ENCODE measurements at regions not wholly inside any gene's neighbourhood (a gene's known extent, or its start where the extent isn't known, plus 50 kb on each side); places are given as distances from the start of the nearest gene placed in this dataset.

DNA sequence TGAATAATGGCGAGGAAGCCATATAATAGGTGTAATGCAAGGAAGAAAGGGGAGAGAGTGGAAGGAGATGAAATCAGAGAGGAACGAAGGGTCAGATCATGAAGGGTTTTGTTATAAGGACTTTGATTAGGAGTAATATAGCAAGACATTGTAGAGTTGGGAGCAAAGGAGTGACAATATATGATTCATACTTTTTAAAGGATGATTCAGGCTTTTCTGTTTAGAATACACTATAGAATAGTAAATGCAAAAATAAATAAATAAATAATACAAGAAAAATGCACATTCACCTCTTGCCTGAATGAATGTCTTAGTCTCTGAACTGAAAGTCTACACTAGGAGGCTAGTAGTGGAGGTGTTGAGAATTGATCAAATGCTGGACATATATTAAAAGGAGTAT lies 1524.4 kb upstream of the AGA start:
- Mint-ChIP-seq H3K27ac (no peak overlapping the region), H3K36me3 (ENCODE audit: low read depth) (no peaks in the 10 kb centered on the region), H3K9me3 (peaks cover 24% of the 10 kb centered on the region), H3K4me3 (ENCODE audit: low read depth) (no peak overlapping the region), H3K27me3 (ENCODE audit: low read depth) (no peaks in the 10 kb centered on the region), H3K4me1 (ENCODE audit: low read depth) (no peaks in the 10 kb centered on the region)
- intact Hi-C loops (cut with micrococcal nuclease) = no loop called here
- no peak for DNase-seq (ENCODE audit: low spot score)

DNA sequence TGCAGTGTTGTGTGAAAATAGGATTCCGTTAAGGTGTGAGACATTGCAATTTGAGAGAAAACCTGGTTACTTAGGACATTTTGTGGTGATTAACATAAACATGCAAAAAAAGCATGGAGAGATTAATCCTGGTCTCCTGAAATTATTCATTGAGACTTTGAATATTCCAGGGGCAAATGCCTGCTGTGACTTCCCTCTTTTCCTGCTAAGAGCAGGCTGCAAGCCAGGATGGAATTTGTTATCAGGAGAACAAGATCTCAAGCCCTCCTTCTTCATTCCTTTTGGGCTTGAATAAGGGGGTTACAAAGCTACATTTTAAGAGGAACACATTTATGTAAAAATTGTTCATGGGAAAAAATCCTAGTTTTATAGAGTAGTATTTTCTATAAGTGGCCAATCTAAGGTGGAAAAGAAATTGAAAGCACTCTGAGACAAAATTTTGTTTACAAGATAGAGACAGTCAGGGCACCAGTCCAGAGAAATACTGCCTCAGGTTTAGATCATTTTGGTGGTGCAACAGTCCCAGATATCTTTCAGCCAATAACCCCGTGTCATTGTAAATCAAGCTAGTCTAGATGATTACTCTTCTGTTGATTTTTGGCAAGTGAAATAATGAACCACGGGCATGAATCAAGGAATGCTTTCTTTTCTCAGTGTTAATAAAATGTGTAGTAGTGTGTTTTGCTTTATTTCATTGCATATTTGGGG lies 1528.3 kb upstream of the AGA start:
- intact Hi-C loops (cut with micrococcal nuclease) = no loop called here
- no peak overlapping the region for H3K4me3 Mint-ChIP-seq (ENCODE audit: low read depth)
- H3K27ac Mint-ChIP-seq = no peak overlapping the region
- H3K27me3 Mint-ChIP-seq (ENCODE audit: low read depth) = no peaks in the 10 kb centered on the region
- DNase-seq (ENCODE audit: low spot score) = no peak
- H3K4me1 Mint-ChIP-seq (ENCODE audit: low read depth) = no peaks in the 10 kb centered on the region
- no peaks in the 10 kb centered on the region for H3K36me3 Mint-ChIP-seq (ENCODE audit: low read depth)
- H3K9me3 Mint-ChIP-seq = peaks cover 18% of the 10 kb centered on the region

DNA sequence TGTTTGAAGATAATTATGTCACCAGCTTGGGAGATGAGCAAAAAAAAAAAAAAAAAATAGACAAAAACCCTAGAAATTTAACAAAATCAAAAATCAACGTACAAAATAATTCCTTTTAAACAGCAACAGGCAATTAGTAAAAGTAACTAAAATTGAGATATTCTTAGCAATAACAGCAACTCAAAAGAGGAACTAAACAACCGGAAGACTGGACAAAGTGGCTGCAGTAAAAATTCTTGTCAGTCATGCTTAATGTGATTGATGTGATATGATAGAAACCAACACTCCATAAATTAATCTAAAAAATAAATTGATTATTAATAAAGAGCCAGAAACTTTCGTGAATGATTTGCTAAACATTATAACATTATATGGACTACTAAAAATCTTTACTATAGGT lies 1534.6 kb upstream of the AGA start:
- no peak overlapping the region for H3K4me3 Mint-ChIP-seq (ENCODE audit: low read depth)
- no peaks in the 10 kb centered on the region for H3K27me3 Mint-ChIP-seq (ENCODE audit: low read depth)
- no peaks in the 10 kb centered on the region for H3K9me3 Mint-ChIP-seq
- no peak overlapping the region for H3K27ac Mint-ChIP-seq
- DNase-seq (ENCODE audit: low spot score) = no peak
- no peaks in the 10 kb centered on the region for H3K4me1 Mint-ChIP-seq (ENCODE audit: low read depth)
- intact Hi-C loops (cut with micrococcal nuclease) = no loop called here
- H3K36me3 Mint-ChIP-seq (ENCODE audit: low read depth) = no peaks in the 10 kb centered on the region

- Mint-ChIP-seq H3K27me3 (ENCODE audit: low read depth) (no peaks in the 10 kb centered on the region), H3K4me1 (ENCODE audit: low read depth) (no peaks in the 10 kb centered on the region), H3K27ac (no peak overlapping the region), H3K36me3 (ENCODE audit: low read depth) (no peaks in the 10 kb centered on the region), H3K4me3 (ENCODE audit: low read depth) (no peak overlapping the region), H3K9me3 (peaks cover 21% of the 10 kb centered on the region)
- DNase-seq (ENCODE audit: low spot score) = no peak
- intact Hi-C loops (cut with micrococcal nuclease) = no loop called here
These were observed 1551.1 kb upstream of the AGA start for GRCh38 chr4:178993306-178993705.

DNA sequence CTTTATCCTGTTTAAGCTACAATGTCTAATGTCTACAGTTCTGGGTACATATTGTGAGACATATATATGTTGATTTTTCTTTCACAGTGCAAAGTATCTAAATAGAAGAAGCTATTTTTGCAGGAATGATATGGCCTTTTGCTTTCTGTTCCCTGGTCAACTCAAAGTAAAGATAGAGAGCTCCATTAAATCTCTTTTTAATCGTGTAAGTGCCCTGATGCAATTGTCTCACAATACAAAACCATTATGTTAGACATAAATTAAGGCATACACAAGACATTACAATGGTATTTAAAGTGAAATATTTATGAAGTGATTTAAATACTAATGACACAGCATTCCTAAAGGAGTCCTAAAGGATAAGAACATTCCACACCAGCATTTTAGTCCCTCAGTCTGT lies 1559.7 kb upstream of the AGA start:
- DNase-seq (ENCODE audit: low spot score) = no peak
- Mint-ChIP-seq H3K36me3 (ENCODE audit: low read depth) (no peaks in the 10 kb centered on the region), H3K4me3 (ENCODE audit: low read depth) (no peak overlapping the region), H3K27me3 (ENCODE audit: low read depth) (no peaks in the 10 kb centered on the region), H3K27ac (no peak overlapping the region), H3K4me1 (ENCODE audit: low read depth) (no peaks in the 10 kb centered on the region), H3K9me3 (peaks cover 3% of the 10 kb centered on the region)
- intact Hi-C loops (cut with micrococcal nuclease) = no loop called here

- Mint-ChIP-seq H3K36me3 (ENCODE audit: low read depth) (no peaks in the 10 kb centered on the region), H3K9me3 (peaks cover 15% of the 10 kb centered on the region), H3K27ac (no peak overlapping the region), H3K4me3 (ENCODE audit: low read depth) (no peak overlapping the region), H3K27me3 (ENCODE audit: low read depth) (no peaks in the 10 kb centered on the region), H3K4me1 (ENCODE audit: low read depth) (no peaks in the 10 kb centered on the region)
- intact Hi-C loops (cut with micrococcal nuclease) = no loop called here
- DNase-seq (ENCODE audit: low spot score) = no peak
These were observed 1565.5 kb upstream of the AGA start for GRCh38 chr4:179007755-179008154.

- Mint-ChIP-seq H3K4me3 (ENCODE audit: low read depth) (no peak overlapping the region), H3K9me3 (peaks cover 44% of the 10 kb centered on the region), H3K36me3 (ENCODE audit: low read depth) (no peaks in the 10 kb centered on the region), H3K27ac (no peak overlapping the region), H3K27me3 (ENCODE audit: low read depth) (no peaks in the 10 kb centered on the region), H3K4me1 (ENCODE audit: low read depth) (no peaks in the 10 kb centered on the region)
- intact Hi-C loops (cut with micrococcal nuclease) = no loop called here
- DNase-seq (ENCODE audit: low spot score) = no peak
These were observed 1575.3 kb upstream of the AGA start for GRCh38 chr4:179017581-179017980.

GRCh38 chr4:179027569-179027968 lies 1585.3 kb upstream of the AGA start:
- Mint-ChIP-seq H3K9me3 (peaks cover 40% of the 10 kb centered on the region), H3K36me3 (ENCODE audit: low read depth) (no peaks in the 10 kb centered on the region), H3K27ac (no peak overlapping the region), H3K4me1 (ENCODE audit: low read depth) (no peaks in the 10 kb centered on the region), H3K27me3 (ENCODE audit: low read depth) (no peaks in the 10 kb centered on the region), H3K4me3 (ENCODE audit: low read depth) (no peak overlapping the region)
- intact Hi-C loops (cut with micrococcal nuclease) = no loop called here
- DNase-seq (ENCODE audit: low spot score) = no peak

DNA sequence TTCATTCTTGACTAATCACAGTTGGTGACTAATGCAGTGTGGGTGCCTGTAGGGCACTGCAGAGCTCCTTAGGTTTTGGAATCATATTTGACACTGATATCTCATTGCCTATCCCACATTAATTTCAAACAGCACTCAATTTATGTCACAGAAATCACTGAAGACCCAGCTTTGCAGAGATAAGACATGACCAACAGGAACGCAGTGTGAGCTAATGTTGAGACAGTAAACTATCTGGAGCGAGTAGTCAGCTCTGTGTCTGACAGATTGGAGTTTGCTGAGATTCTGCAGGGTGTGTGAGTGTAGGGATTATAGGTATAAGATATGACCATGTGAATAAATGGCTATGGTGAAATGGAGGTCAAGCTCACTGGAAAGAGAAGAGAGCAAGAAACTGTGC lies 1586.1 kb upstream of the AGA start:
- Mint-ChIP-seq H3K36me3 (ENCODE audit: low read depth) (no peaks in the 10 kb centered on the region), H3K9me3 (peaks cover 44% of the 10 kb centered on the region), H3K27me3 (ENCODE audit: low read depth) (no peaks in the 10 kb centered on the region), H3K4me1 (ENCODE audit: low read depth) (no peaks in the 10 kb centered on the region), H3K27ac (no peak overlapping the region), H3K4me3 (ENCODE audit: low read depth) (no peak overlapping the region)
- DNase-seq (ENCODE audit: low spot score) = no peak
- intact Hi-C loops (cut with micrococcal nuclease) = no loop called here

GRCh38 chr4:179029683-179030082 lies 1587.4 kb upstream of the AGA start:
- H3K27me3 Mint-ChIP-seq (ENCODE audit: low read depth) = no peaks in the 10 kb centered on the region
- H3K36me3 Mint-ChIP-seq (ENCODE audit: low read depth) = no peaks in the 10 kb centered on the region
- H3K9me3 Mint-ChIP-seq = peaks cover 40% of the 10 kb centered on the region
- no peak overlapping the region for H3K4me3 Mint-ChIP-seq (ENCODE audit: low read depth)
- no peak for DNase-seq (ENCODE audit: low spot score)
- intact Hi-C loops (cut with micrococcal nuclease) = no loop called here
- no peak overlapping the region for H3K27ac Mint-ChIP-seq
- H3K4me1 Mint-ChIP-seq (ENCODE audit: low read depth) = no peaks in the 10 kb centered on the region

GRCh38 chr4:179040259-179040658 lies 1598.0 kb upstream of the AGA start:
- no peak for DNase-seq (ENCODE audit: low spot score)
- no peaks in the 10 kb centered on the region for H3K4me1 Mint-ChIP-seq (ENCODE audit: low read depth)
- no peaks in the 10 kb centered on the region for H3K27me3 Mint-ChIP-seq (ENCODE audit: low read depth)
- H3K9me3 Mint-ChIP-seq = peaks cover 10% of the 10 kb centered on the region
- intact Hi-C loops (cut with micrococcal nuclease) = no loop called here
- no peak overlapping the region for H3K27ac Mint-ChIP-seq
- H3K4me3 Mint-ChIP-seq (ENCODE audit: low read depth) = no peak overlapping the region
- H3K36me3 Mint-ChIP-seq (ENCODE audit: low read depth) = no peaks in the 10 kb centered on the region

- H3K4me3 Mint-ChIP-seq (ENCODE audit: low read depth) = no peak overlapping the region
- intact Hi-C loops (cut with micrococcal nuclease) = no loop called here
- DNase-seq (ENCODE audit: low spot score) = no peak
- H3K36me3 Mint-ChIP-seq (ENCODE audit: low read depth) = no peaks in the 10 kb centered on the region
- H3K27me3 Mint-ChIP-seq (ENCODE audit: low read depth) = no peaks in the 10 kb centered on the region
- peaks cover 14% of the 10 kb centered on the region for H3K9me3 Mint-ChIP-seq
- H3K27ac Mint-ChIP-seq = no peak overlapping the region
- no peaks in the 10 kb centered on the region for H3K4me1 Mint-ChIP-seq (ENCODE audit: low read depth)
These were observed 1606.7 kb upstream of the AGA start for GRCh38 chr4:179048839-179049453.

DNA sequence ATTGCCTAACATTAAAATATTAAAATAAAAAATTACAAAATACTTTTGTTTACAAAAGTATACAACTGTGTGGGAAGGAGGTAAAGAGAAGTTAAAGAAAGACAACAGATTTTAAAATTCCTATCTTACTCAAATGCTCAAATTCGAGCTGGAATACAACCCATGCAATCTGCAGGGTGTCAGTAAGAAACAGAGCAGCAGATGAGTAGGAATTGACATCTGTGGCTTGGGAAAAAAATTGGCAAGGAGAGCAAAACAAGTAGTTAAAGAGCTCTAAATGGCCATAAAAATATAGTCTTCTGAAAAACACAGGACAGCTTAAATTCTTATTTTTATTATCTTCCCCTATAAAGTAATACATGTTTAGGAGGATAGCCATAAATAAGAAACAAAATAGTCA lies 1609.0 kb upstream of the AGA start:
- H3K4me3 Mint-ChIP-seq (ENCODE audit: low read depth) = no peak overlapping the region
- H3K27me3 Mint-ChIP-seq (ENCODE audit: low read depth) = no peaks in the 10 kb centered on the region
- H3K4me1 Mint-ChIP-seq (ENCODE audit: low read depth) = no peaks in the 10 kb centered on the region
- H3K27ac Mint-ChIP-seq = no peak overlapping the region
- intact Hi-C loops (cut with micrococcal nuclease) = no loop called here
- peaks cover 11% of the 10 kb centered on the region for H3K9me3 Mint-ChIP-seq
- H3K36me3 Mint-ChIP-seq (ENCODE audit: low read depth) = no peaks in the 10 kb centered on the region
- DNase-seq (ENCODE audit: low spot score) = no peak

Data from activated T-helper 2 cell treated with anti-CD3 and anti-CD28 coated beads, Interferon-gamma antibody, Interleukin-2, Interleukin-4, amounts not matched to agents 10 μg/mL and 5 μg/mL and 100 μg/mL, durations not matched to agents 14 hours and 24 hours and 36 hours (primary cell).